ENCODE measurements at regions not wholly inside any gene's neighbourhood (a gene's known extent, or its start where the extent isn't known, plus 50 kb on each side); places are given as distances from the start of the nearest gene placed in this dataset.

- no peak for TF ChIP-seq CTCF (IDR thresholded peaks at IDR 0.05)
These were observed 573.2 kb upstream of the RGS18 start for GRCh38 chr1:191585095-191585494.

GRCh38 chr1:191588905-191589304, 569.4 kb upstream of the RGS18 start:
- Histone ChIP-seq H3K36me3 (ENCODE audit: low read depth) (no peaks in the 10 kb centered on the region), H3K4me3 (no peak overlapping the region), H3K9me3 (no peaks in the 10 kb centered on the region), H3K4me1 (ENCODE audit: low read depth) (no peaks in the 10 kb centered on the region)
- intact Hi-C loops (cut with DNase I, micrococcal nuclease): no loop called here
- DNase-seq: no peak
- ATAC-seq: no peak
- TF ChIP-seq CTCF (IDR thresholded peaks at IDR 0.05): no peak

More at GRCh38 chr1:191585095-191585494, 573.2 kb upstream of the RGS18 start:
- DNase-seq: no peak
- Histone ChIP-seq H3K9me3 (no peaks in the 10 kb centered on the region), H3K36me3 (ENCODE audit: low read depth) (no peaks in the 10 kb centered on the region), H3K4me1 (ENCODE audit: low read depth) (no peaks in the 10 kb centered on the region), H3K4me3 (no peak overlapping the region)
- intact Hi-C loops (cut with DNase I, micrococcal nuclease): no loop called here
- ATAC-seq: no peak

- TF ChIP-seq CTCF (IDR thresholded peaks at IDR 0.05): no peak
- H3K9me3 ChIP-seq: no peaks in the 10 kb centered on the region
These were observed 568.7 kb upstream of the RGS18 start for GRCh38 chr1:191589536-191589935.

GRCh38 chr1:191590578-191590977, 567.7 kb upstream of the RGS18 start:
- H3K4me3 ChIP-seq: no peak overlapping the region
- intact Hi-C loops (cut with DNase I, micrococcal nuclease): no loop called here
- no peak for TF ChIP-seq CTCF (IDR thresholded peaks at IDR 0.05)
- no peaks in the 10 kb centered on the region for H3K36me3 ChIP-seq (ENCODE audit: low read depth)
- H3K4me1 ChIP-seq (ENCODE audit: low read depth): no peaks in the 10 kb centered on the region
- DNase-seq (no peak), ATAC-seq (no peak)
- H3K9me3 ChIP-seq: no peaks in the 10 kb centered on the region

More at GRCh38 chr1:191589536-191589935, 568.7 kb upstream of the RGS18 start:
- Histone ChIP-seq H3K36me3 (ENCODE audit: low read depth) (no peaks in the 10 kb centered on the region), H3K4me1 (ENCODE audit: low read depth) (no peaks in the 10 kb centered on the region), H3K4me3 (no peak overlapping the region)
- ATAC-seq (no peak), DNase-seq (no peak)
- intact Hi-C loops (cut with DNase I, micrococcal nuclease): no loop called here

- no peak for TF ChIP-seq CTCF (IDR thresholded peaks at IDR 0.05)
- Histone ChIP-seq H3K4me3 (no peak overlapping the region), H3K4me1 (ENCODE audit: low read depth) (no peaks in the 10 kb centered on the region), H3K36me3 (ENCODE audit: low read depth) (no peaks in the 10 kb centered on the region), H3K9me3 (no peaks in the 10 kb centered on the region)
- intact Hi-C loops (cut with DNase I, micrococcal nuclease): no loop called here
- ATAC-seq: no peak
- no peak for DNase-seq
These were observed 566.2 kb upstream of the RGS18 start for GRCh38 chr1:191592039-191592438.

- TF ChIP-seq CTCF (IDR thresholded peaks at IDR 0.05): no peak
- Histone ChIP-seq H3K36me3 (ENCODE audit: low read depth) (no peaks in the 10 kb centered on the region), H3K4me3 (no peak overlapping the region), H3K4me1 (ENCODE audit: low read depth) (no peaks in the 10 kb centered on the region), H3K9me3 (no peaks in the 10 kb centered on the region)
- no peak for ATAC-seq
- no peak for DNase-seq
- intact Hi-C loops (cut with DNase I, micrococcal nuclease): no loop called here
These were observed 565.4 kb upstream of the RGS18 start for GRCh38 chr1:191592907-191593306.
